ES-I3 (cell line): ENCODE measurements at regions not wholly inside any gene's neighbourhood (a gene's known extent, or its start where the extent isn't known, plus 50 kb on each side); places are given as distances from the start of the nearest gene placed in this dataset.

Source experiments
- H3K36me3 ChIP-seq: 2 replicates; pipeline ENCODE4 v1.6.1; 2013; ENCODE audit warnings: mild to moderate bottlenecking, low read length, control low read depth, moderate library complexity; ENCODE audit not compliant: insufficient read depth
- H3K4me1 ChIP-seq: 2 replicates; pipeline ENCODE4 v1.6.1; 2013; ENCODE audit warnings: mild to moderate bottlenecking, control low read depth, low read length; ENCODE audit not compliant: insufficient read depth
- H3K9ac ChIP-seq: 2 replicates; pipeline ENCODE4 v1.6.1; 2013; ENCODE audit warnings: low read depth, mild to moderate bottlenecking, low read length, moderate library complexity
- H3K9me3 ChIP-seq: 2 replicates; pipeline ENCODE4 v1.6.1; 2013; ENCODE audit warnings: mild to moderate bottlenecking, low read length, moderate library complexity; ENCODE audit not compliant: control insufficient read depth, insufficient read depth

- Histone ChIP-seq H3K4me1 (no peaks in the 10 kb centered on the region), H3K9me3 (peaks cover 7% of the 10 kb centered on the region), H3K36me3 (no peaks in the 10 kb centered on the region), H3K9ac (no peak overlapping the region)
Observed at GRCh38 chr22:48658871-48659270, 1168.8 kb downstream of the BRD1 start.

- Histone ChIP-seq H3K36me3 (no peaks in the 10 kb centered on the region), H3K9ac (no peak overlapping the region), H3K9me3 (peaks cover 2% of the 10 kb centered on the region; the same call in 1 of the 2 replicates), H3K4me1 (no peaks in the 10 kb centered on the region)
Observed at GRCh38 chr22:48658246-48658645, 1169.4 kb downstream of the BRD1 start.

GRCh38 chr22:48654492-48654891, 1173.2 kb downstream of the BRD1 start:
- H3K4me1 ChIP-seq, result no peaks in the 10 kb centered on the region
- no peak overlapping the region for H3K9ac ChIP-seq
- no peaks in the 10 kb centered on the region for H3K36me3 ChIP-seq
- no peaks in the 10 kb centered on the region for H3K9me3 ChIP-seq

GRCh38 chr22:48653929-48654328, 1173.7 kb downstream of the BRD1 start:
- Histone ChIP-seq H3K36me3 (no peaks in the 10 kb centered on the region), H3K9ac (no peak overlapping the region), H3K4me1 (no peaks in the 10 kb centered on the region), H3K9me3 (no peaks in the 10 kb centered on the region)

GRCh38 chr22:48653306-48653705, 1174.4 kb downstream of the BRD1 start:
- H3K9ac ChIP-seq, result no peak overlapping the region
- H3K9me3 ChIP-seq, result no peaks in the 10 kb centered on the region
- H3K36me3 ChIP-seq, result no peaks in the 10 kb centered on the region
- H3K4me1 ChIP-seq, result no peaks in the 10 kb centered on the region

- H3K9ac ChIP-seq, result no peak overlapping the region
- no peaks in the 10 kb centered on the region for H3K9me3 ChIP-seq
- H3K36me3 ChIP-seq, result no peaks in the 10 kb centered on the region
- no peaks in the 10 kb centered on the region for H3K4me1 ChIP-seq
Observed at GRCh38 chr22:48652796-48653195, 1174.9 kb downstream of the BRD1 start.

GRCh38 chr22:48651981-48652538, 1175.6 kb downstream of the BRD1 start:
- Histone ChIP-seq H3K9ac (no peak overlapping the region), H3K9me3 (no peaks in the 10 kb centered on the region), H3K4me1 (no peaks in the 10 kb centered on the region), H3K36me3 (no peaks in the 10 kb centered on the region)

GRCh38 chr22:48651036-48651890, 1176.4 kb downstream of the BRD1 start:
- no peak overlapping the region for H3K9ac ChIP-seq
- no peaks in the 10 kb centered on the region for H3K4me1 ChIP-seq
- no peaks in the 10 kb centered on the region for H3K36me3 ChIP-seq
- no peaks in the 10 kb centered on the region for H3K9me3 ChIP-seq

- no peaks in the 10 kb centered on the region for H3K4me1 ChIP-seq
Observed at GRCh38 chr22:48650323-48651035, 1177.2 kb downstream of the BRD1 start.

GRCh38 chr22:48649466-48649865, 1178.2 kb downstream of the BRD1 start:
- no peak overlapping the region for H3K9ac ChIP-seq
- H3K4me1 ChIP-seq, result no peaks in the 10 kb centered on the region
- no peaks in the 10 kb centered on the region for H3K36me3 ChIP-seq
- H3K9me3 ChIP-seq, result no peaks in the 10 kb centered on the region

More at GRCh38 chr22:48650323-48651035, 1177.2 kb downstream of the BRD1 start:
- Histone ChIP-seq H3K9ac (no peak overlapping the region), H3K9me3 (no peaks in the 10 kb centered on the region), H3K36me3 (no peaks in the 10 kb centered on the region)

GRCh38 chr22:48649031-48649430, 1178.6 kb downstream of the BRD1 start:
- H3K36me3 ChIP-seq, result no peaks in the 10 kb centered on the region
- H3K9me3 ChIP-seq, result no peaks in the 10 kb centered on the region
- no peak overlapping the region for H3K9ac ChIP-seq
- no peaks in the 10 kb centered on the region for H3K4me1 ChIP-seq

GRCh38 chr22:48647606-48648515, 1179.8 kb downstream of the BRD1 start:
- H3K9me3 ChIP-seq, result no peaks in the 10 kb centered on the region
- H3K4me1 ChIP-seq, result no peaks in the 10 kb centered on the region
- no peak overlapping the region for H3K9ac ChIP-seq
- H3K36me3 ChIP-seq, result no peaks in the 10 kb centered on the region

- no peaks in the 10 kb centered on the region for H3K36me3 ChIP-seq
- no peaks in the 10 kb centered on the region for H3K4me1 ChIP-seq
- no peaks in the 10 kb centered on the region for H3K9me3 ChIP-seq
- no peak overlapping the region for H3K9ac ChIP-seq
Observed at GRCh38 chr22:48647051-48647450, 1180.6 kb downstream of the BRD1 start.
